ENCODE measurements at regions not wholly inside any gene's neighbourhood (a gene's known extent, or its start where the extent isn't known, plus 50 kb on each side); places are given as distances from the start of the nearest gene placed in this dataset.
"Not testable (repeated sequence)": the region's sequence is repeated elsewhere in the genome, so short reads cannot be mapped to it uniquely, and the experiment has no call there.

GRCh38 chr1:30133414-30134055 lies 589.9 kb downstream of the MATN1 start:
- DNase-seq: no peak

GRCh38 chr1:30132602-30133286 lies 590.6 kb downstream of the MATN1 start:
- no peak for DNase-seq

- DNase-seq: not testable (repeated sequence)
Observed at GRCh38 chr1:30130566-30130965, 592.8 kb downstream of the MATN1 start.

- DNase-seq: no peak
Observed at GRCh38 chr1:30130099-30130498, 593.3 kb downstream of the MATN1 start.

GRCh38 chr1:30129421-30130055 lies 593.8 kb downstream of the MATN1 start:
- DNase-seq: no peak

- DNase-seq: no peak
Observed at GRCh38 chr1:30129001-30129408, 594.4 kb downstream of the MATN1 start.

GRCh38 chr1:30126848-30127247 lies 596.5 kb downstream of the MATN1 start:
- no peak for DNase-seq

- DNase-seq: no peak
Observed at GRCh38 chr1:30125821-30126170, 597.6 kb downstream of the MATN1 start.

- no peak for DNase-seq
Observed at GRCh38 chr1:30125021-30125820, 598.2 kb downstream of the MATN1 start.

- DNase-seq: no peak
Observed at GRCh38 chr1:30123896-30124295, 599.5 kb downstream of the MATN1 start.

GRCh38 chr1:30123036-30123435 lies 600.3 kb downstream of the MATN1 start:
- DNase-seq: no peak

- no peak for DNase-seq
Observed at GRCh38 chr1:30120245-30121000, 603.0 kb downstream of the MATN1 start.

GRCh38 chr1:30117685-30118084 lies 605.7 kb downstream of the MATN1 start:
- no peak for DNase-seq

GRCh38 chr1:30111431-30111830 lies 612.0 kb downstream of the MATN1 start:
- DNase-seq: no peak

- no peak for DNase-seq
Observed at GRCh38 chr1:30110846-30111245, 612.5 kb downstream of the MATN1 start.

GRCh38 chr1:30109853-30110252 lies 613.5 kb downstream of the MATN1 start:
- no peak for DNase-seq

GRCh38 chr1:30108186-30108585 lies 615.2 kb downstream of the MATN1 start:
- DNase-seq: no peak

GRCh38 chr1:30106125-30106524 lies 617.3 kb downstream of the MATN1 start:
- no peak for DNase-seq

- no peak for DNase-seq
Observed at GRCh38 chr1:30104551-30104950, 618.8 kb downstream of the MATN1 start.

- DNase-seq: no peak
Observed at GRCh38 chr1:30103708-30104411, 619.5 kb downstream of the MATN1 start.

GRCh38 chr1:30102605-30103004 lies 620.8 kb downstream of the MATN1 start:
- DNase-seq: no peak
